NCI-H748 (cell line): ENCODE measurements at regions not wholly inside any gene's neighbourhood (a gene's known extent, or its start where the extent isn't known, plus 50 kb on each side); places are given as distances from the start of the nearest gene placed in this dataset.
"Not testable (repeated sequence)": the region's sequence is repeated elsewhere in the genome, so short reads cannot be mapped to it uniquely, and the experiment has no call there.

ENCODE experiments used
- DNase-seq: peaks from one replicate; lab custom pipeline; 2025; ENCODE audit not compliant: unreplicated experiment; lab: John Stamatoyannopoulos, UW

DNA sequence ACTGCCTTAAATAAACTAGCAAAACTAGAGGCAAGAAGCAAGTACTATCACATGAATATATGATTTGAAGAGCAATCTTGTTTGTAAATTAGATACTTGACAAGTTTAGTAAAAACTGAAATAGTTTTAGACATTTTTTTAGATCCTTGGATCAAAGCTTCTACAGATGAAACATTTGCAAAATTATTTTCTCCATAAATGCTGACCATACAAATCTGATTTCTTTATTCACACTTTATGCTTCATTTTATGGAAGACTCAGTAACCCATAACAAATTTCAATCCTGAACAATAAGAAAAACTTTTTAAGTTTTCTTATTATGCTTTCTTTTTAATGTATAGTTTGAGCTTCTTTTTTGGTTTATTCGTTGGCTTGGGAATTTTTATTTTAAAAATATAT is 750.2 kb upstream of the SLITRK5 start:
- no peak for DNase-seq

DNA sequence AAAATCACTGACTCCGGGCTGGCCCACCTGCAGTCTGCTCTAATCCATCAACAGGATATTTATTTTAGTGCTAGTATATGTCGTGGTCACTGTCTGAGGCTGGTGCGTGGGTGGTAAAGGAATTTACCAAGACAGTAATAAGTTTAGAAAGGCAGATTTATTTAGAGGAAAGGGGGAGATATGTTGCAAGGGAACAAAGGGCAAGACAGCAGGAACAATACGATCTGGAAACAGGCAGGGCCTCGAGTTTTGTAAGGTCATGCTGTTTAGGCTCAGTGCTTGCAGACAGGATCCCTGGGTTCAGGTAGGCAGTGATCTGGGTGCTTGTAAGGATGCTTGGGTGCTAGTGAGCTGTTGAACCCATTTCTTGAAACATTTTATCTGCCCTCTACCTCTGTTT is 748.2 kb upstream of the SLITRK5 start:
- no peak for DNase-seq

DNA sequence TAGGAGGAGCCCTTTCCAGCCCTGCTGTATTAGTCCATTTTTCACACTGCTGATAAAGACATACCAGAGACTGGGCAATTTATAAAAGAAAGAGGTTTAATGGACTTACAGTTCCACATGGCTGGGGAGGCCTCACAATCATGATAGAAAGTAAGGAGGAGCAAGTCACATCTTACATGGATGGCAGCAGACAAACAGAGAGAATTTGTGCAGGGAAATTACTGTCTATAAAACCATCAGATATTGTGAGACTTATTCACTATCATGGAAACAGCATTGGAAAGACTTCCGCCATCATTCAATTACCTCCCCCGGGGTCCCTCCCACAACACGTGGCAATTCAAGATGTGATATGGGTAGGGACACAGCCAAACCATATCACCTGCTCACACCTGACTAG is 744.3 kb upstream of the SLITRK5 start:
- not testable (repeated sequence) for DNase-seq

DNA sequence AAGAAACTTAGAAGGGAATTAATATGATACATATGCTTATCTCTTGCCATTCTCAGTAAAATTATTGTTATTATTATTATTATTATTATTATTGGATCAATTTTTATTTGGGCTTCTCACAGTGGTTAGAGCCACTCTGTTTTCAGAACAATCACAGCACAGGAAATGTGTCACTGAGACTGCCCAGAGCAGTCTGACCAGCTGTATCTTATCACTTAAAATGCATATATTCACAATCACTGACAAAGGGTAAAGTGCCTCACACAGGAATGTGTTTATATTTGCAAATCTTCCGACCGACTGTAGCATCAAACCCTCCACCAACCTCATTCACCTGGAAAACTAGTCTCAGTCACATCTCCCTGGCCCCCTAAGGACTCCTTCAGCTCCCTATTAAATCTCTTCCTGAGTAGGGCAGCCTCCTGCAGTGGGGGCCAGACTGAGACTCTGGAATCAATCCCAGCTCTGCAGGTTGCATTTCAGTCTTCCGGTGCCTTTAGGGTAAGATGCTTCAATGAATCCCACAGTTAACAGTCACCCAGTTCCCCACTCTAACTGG is 738.3 kb upstream of the SLITRK5 start:
- DNase-seq: no peak

DNA sequence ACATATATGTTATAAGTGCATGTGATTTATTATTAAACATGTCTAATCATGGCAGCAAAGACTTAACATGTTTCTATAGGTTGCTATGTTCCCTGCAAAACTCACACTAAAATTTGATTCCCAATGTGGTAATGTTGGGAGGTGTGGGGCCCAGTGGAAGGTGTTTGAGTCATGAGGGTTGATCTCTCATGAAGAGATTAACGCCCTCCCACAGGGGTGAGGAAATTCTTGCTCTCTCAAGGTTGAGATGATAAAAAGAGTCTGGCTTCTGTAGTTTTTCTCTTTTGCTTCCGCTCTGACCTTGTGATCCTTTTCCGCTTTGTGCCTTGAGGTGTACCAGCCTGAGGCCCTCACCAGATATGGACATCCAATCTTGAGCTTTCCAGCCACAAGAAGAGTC is 737.5 kb upstream of the SLITRK5 start:
- DNase-seq: no peak

DNA sequence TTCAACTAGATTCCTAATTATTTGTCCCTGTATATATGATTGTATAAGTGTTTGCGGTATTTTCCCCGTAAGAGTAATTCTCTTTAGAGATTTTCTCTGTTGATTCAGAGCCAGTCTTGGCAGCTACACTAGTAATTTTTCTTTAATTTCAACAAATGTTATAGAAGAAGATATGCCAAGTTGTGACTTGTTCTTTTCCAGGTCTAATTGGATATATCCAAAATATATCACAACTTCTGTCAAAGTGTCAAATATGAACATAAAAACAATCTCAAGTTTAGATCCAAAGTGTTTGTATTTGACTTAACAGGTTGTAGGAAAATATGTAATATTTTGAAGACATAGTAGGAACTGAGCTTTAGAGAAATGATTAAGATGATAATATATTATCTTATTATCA is 733.9 kb upstream of the SLITRK5 start:
- DNase-seq: no peak

DNA sequence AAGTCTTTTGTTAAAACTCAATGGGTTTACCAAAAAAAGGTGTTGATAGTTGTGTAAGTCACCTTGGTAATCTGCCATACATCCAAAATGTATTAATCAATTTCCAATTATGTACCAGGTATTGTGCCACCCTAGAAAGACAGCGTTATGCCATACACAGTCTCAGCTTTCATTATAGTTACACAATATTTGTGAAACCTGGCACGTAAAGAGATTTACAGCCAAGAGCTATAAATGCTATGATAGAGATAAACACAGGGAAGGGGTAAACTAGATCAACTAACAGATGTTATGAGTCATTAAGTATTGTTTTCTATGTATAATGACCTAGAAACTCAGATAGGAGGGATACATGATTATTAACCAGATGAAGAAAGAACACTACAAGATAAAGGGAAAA is 725.6 kb upstream of the SLITRK5 start:
- no peak for DNase-seq

DNA sequence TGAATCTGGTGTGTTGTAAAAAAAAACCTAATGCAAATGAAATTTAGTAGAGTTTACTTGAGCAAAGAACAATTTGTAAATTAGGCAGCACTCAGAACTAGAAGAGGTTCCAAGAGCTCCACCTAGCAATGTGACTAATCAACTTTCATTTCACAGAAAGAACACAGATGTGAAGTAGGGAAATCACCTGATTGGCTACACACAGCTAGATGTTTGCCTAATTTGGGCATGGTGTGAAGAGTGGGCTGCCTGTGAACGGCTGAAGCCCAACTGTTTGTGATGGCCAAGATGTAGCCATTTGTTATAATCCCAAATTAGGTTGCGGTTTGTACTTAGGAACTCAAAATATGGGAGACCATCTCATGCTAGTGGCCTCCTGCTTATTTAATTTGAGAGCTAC is 724.4 kb upstream of the SLITRK5 start:
- DNase-seq: no peak

DNA sequence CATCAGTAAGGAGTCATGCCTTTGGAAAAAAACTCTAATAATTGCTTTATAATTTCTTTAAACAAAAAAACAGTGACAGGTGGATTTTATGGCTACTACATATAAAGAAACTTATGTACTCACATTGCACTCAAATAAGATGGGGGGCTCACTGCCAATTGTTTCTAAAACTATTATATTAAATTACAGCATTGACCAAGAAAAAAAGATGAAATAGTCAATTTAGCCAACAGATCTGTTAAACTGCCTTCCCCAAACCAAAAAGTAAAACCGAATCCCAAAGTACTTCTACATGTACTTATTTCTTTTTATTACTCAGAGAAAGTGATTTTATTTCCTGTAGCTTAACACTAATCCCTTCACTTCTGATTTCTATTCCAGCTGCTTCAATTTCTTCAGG is 716.8 kb upstream of the SLITRK5 start:
- DNase-seq: no peak

DNA sequence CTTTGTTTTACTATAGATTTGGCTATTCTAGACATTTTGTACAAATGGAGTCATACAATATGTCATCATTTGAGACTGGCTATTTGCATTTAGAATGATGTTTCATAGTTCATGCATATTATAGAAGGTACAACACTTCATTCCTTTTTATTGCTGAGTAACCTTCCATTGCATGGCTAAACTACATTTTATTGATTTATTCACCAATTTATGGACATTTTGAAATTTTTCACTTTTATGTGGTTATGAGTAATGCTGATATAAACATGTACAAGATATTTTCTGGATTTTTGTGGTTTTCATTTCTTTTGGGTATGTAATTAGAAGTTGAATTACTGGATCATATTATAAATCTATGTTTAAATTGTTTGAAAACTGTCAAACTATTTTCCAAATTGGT is 710.3 kb upstream of the SLITRK5 start:
- no peak for DNase-seq

DNA sequence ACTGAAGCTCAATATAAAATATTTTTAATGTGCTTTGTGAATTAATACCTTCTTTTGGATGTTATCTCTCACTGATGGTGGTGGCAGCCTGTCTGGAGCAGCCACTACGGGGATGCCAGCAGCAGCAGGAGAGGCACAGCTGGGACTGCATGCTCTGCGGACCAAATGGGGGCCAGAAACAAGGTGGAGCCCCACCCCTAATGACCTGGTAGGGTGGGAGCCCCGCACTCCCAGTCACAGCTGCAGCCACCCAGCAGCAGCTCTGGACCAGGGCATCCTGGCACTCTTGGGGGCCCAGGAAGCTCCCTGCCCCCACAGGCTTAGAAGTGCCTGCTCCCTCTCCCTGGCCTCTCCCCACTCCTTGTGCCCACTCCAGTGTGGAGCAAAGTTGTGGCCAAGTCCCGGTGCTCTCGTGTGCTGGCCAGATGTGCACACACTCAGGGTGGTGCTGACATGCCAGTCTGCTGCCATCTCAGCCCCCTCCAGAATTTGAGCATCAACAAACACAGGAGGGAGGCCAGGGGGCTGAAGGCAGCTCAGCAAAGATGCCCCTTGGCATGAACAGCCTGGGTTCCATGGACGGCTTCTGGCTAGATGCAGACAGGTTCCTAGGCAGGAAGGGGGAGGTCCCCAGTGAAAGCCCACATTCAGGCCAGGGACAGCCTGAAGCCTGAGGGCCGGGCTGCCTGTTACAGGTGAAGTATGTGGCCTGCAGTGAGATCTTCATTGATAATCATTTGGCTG is 696.7 kb upstream of the SLITRK5 start:
- DNase-seq: no peak

DNA sequence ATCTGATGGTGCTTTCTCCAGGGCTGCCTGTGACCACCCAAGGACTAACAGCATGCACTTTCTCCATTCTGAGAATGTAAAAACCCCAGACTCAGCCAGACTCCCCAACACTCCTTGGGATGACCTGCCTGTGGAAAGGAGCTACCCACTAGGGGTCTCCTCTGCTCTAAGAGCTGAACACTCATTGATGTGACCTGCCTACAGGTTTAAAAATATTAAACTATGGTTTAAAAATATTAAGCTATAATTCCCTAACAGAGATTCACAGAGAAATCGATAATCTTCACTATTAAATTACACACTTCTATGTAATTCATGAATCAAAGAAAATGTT is 696.2 kb upstream of the SLITRK5 start:
- no peak for DNase-seq

DNA sequence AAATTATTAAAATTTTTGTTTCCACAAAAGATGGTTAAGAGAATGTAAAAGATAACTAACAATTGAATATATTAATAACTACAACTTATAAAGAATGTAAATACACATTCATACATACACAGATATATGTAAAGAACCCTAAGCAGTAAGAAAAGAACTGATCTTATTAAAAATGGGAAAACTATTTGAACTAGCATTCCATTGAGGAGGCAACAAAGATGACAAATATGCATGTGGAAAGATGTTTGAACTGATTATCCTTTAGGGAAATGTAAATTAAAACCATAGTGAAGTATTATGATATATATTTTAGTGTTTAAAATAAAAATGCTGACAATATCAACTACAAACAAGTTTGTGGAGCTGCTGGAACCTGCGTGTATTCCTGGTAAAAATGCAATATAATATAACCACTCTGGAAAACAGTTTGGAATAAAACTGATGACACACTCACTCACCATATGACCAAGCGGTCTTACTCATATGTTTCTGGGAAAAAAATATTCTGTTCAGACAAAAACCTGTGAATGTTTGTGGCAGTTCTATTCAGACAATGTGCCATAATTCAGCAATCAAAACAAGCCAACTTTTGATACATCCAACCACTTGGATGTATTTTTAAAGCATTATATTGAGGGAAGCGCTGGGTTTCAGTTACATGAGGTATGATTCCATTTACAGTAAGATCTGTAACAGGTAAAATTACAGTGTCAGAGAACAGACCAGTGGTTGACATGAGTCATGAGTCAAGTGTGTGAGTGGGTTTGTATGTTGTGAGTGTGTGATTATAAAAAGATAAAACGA is 694.4 kb upstream of the SLITRK5 start:
- no peak for DNase-seq

DNA sequence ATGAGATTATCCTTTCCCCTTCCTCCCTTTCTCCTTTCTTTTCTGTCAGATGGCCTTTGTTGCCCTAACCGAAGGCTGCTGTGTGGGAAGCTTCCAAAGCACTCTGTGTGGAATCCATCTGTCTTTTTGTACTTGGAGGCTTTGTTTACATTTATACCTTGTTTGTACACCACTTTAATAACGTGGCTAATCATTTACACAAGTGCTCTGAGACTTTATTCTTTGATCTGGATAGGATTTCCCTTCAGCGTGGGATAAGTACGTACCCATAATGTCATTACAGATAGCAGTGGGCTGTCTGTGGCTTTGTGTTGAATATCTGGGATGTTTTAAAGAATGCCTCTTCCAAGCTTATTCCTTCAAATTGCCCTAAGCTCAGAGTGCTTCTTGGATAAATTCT is 684.7 kb upstream of the SLITRK5 start:
- peak; percentile 91 for DNase-seq

DNA sequence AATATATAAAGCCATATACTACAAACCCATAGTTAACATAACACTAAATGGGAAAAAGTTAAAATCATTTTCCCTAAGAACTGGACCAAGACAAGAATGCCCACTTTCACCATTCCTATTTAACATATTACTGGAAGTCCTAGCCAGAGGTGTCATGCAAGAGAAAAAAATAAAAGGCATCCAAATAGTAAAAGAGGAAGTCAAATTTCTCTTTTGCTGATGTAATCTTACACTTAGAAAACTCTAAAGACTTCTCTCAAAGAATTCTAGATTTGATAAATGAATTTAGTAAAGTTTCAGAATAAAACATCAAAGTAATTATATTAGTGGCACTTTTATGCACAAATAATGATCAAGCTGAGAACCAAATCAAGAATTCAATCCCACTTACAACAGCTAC is 678.9 kb upstream of the SLITRK5 start:
- DNase-seq: no peak

DNA sequence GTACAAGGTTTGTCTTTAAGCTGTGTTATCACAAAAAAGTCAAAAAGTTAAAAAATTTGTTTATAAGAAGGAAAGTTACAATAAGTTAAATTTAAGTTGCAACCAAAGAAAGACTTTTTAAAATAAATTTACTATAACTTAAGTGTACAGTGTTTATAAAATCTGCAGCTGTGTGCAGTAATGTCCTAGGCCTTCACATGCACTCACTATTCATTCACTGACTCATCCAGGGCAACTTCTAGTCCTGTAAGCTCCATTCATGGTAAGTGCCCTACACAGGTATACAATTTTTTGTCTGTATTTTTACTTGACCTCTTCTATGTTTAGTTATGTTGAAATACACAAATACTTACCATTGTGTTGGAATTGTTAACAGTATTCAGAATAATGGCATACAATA is 667.9 kb upstream of the SLITRK5 start:
- no peak for DNase-seq

DNA sequence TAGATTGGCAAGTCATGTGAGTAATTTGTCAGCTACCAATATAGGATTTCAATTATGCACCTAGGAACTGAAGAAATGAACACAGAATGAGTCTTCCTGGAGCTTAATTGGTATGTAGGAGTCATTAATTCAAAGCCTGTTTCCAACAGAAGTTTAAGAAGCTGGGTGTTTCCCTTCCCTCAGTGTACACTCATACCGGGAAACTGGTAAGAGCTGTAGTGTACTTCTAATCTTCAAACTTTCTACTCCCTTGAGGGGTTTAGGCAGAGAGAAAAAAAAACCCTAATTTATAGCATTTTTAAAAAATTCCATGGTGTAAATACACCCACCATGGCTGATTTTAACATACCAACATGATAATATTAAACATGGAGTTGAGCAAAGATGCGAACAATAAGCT is 665.7 kb upstream of the SLITRK5 start:
- DNase-seq: no peak

DNA sequence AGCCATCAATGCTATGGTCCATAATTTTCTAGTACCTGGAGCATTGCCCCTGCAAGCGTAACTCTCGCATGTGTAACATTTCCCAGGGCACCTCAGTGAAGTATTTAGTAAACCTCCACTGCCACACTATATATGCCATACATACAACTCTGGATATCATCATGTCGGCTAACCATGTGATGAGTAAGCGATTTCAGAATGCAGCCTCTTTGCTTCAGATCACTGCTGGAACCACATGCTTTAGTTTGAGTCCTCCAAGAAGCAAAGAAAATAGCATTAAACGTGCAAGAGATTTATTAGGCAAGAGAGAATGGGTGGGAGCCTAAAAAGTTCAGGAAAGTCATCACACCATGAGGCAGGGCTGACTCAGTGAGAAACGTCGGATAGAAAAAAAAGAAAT is 635.6 kb upstream of the SLITRK5 start:
- no peak for DNase-seq

DNA sequence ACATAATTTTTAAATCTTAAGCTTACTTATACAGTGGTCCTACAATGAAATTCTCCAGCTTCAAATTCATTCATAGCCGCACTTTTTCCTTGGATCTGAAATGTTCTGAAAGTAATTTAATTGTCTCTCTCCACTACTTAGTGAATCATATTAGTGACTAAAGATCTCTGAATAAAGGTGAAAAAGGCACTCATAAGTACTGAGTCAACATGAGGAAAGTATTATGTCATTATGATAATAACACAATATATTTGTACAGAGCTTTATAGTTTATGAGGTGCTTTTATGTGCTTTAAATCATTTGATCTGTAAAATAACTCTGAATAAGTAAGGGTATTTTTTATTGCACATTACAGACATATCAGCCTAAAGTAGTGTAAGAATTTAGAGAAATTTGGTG is 628.2 kb upstream of the SLITRK5 start:
- DNase-seq: peak; percentile 4

DNA sequence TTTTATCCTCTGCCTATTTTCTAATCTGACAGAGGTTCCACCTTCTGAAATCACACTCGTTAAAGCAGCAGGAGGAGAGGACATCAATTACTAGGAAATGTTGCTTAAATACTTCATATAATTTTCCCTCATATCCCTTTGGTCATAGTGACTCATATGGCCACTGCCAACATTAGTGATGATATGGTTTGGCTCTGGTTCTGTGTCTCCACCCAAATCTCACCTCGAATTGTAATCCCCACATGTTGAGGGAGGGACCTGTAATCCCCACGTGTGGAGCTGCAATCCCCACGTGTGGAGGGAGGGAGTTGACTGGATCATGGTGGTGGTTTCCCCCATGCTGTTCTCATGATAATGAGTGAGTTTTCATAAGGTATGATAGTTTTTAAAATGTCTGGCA is 618.4 kb upstream of the SLITRK5 start:
- no peak for DNase-seq

DNA sequence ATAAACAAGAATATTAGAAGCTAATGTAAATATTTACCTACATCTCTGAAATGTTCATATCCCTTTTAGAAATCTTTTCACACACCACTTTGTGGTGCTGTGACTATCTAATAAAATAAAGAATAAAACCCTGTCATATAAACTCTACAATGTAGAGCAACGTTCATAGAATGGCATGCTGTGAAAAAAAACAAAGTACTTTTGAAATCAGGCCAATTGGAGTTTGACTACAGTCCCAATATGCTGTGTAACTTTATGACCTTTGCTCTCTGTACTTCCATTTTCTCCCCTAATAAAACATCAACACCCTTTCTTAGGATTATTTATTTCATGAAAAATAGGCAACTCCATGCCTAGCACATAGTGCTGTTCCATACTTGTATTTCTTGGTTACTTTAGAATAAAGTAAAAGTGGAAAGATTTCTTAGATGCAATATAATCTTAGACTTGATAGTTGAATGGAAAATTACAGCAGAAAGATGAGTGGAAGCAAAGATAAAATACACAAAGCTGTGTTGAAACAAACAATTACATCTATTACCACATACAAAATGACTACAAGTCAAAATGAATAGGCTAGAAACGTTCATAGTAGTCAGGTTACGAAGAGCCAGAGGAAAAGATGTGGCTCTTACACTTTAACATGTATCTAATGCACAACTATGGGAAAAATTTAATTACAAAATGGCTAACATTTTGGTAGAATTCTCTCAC is 613.2 kb upstream of the SLITRK5 start:
- no peak for DNase-seq

DNA sequence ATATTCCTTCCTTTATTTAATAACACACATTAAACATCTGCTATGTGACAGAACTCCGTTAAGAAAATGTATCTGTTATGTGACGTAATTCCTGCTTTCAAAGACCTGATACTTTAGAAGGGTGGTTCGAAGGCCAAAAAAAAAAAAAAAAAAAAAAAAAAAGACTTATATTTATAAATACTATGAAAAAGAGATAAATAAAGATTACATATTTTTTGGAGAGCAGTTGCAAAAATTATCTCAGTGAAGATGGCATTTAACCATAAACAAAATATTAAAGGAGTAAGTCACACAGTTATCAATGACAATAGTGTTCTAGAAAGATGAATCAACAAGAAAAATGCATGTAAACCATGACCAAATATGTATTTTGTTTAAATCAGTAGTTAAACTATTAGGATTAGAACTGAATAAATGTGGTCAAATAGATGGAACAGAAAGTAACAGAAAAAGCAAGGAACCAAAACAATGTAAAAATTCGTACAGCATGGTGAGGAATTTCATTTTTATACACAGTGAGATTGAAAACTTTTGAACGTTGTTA is 612.3 kb upstream of the SLITRK5 start:
- DNase-seq: no peak
